NB4 (cell line): ENCODE measurements at regions not wholly inside any gene's neighbourhood (a gene's known extent, or its start where the extent isn't known, plus 50 kb on each side); places are given as distances from the start of the nearest gene placed in this dataset.

Experiments
- TF ChIP-seq, protein P1 (sequence below): IDR thresholded peaks from one replicate; pipeline ENCODE4 v1.5.1; 2012; ENCODE audit warnings: low read depth, low read length
- TF ChIP-seq, protein P2 (sequence below): IDR thresholded peaks from 2 replicates; pipeline ENCODE4 v1.6.1; 2011; ENCODE audit warnings: low read depth, low read length

GRCh38 chr6:17006543-17006942 is 95.3 kb upstream of the STMND1 start:
- TF ChIP-seq, protein P1, sequence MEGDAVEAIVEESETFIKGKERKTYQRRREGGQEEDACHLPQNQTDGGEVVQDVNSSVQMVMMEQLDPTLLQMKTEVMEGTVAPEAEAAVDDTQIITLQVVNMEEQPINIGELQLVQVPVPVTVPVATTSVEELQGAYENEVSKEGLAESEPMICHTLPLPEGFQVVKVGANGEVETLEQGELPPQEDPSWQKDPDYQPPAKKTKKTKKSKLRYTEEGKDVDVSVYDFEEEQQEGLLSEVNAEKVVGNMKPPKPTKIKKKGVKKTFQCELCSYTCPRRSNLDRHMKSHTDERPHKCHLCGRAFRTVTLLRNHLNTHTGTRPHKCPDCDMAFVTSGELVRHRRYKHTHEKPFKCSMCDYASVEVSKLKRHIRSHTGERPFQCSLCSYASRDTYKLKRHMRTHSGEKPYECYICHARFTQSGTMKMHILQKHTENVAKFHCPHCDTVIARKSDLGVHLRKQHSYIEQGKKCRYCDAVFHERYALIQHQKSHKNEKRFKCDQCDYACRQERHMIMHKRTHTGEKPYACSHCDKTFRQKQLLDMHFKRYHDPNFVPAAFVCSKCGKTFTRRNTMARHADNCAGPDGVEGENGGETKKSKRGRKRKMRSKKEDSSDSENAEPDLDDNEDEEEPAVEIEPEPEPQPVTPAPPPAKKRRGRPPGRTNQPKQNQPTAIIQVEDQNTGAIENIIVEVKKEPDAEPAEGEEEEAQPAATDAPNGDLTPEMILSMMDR = no peak
- TF ChIP-seq, protein P2, sequence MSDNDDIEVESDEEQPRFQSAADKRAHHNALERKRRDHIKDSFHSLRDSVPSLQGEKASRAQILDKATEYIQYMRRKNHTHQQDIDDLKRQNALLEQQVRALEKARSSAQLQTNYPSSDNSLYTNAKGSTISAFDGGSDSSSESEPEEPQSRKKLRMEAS = no peak
